Nucleus accumbens (tissue), 56 donors: ENCODE measurements at regions not wholly inside any gene's neighbourhood (a gene's known extent, or its start where the extent isn't known, plus 50 kb on each side); places are given as distances from the start of the nearest gene placed in this dataset.
"Not testable (repeated sequence)": the region's sequence is repeated elsewhere in the genome, so short reads cannot be mapped to it uniquely, and the experiment has no call there.

Source experiments
- DNase-seq, 56 donors: peaks; one replicate each; lab custom pipeline; 2025; lab: John Stamatoyannopoulos, UW

DNA sequence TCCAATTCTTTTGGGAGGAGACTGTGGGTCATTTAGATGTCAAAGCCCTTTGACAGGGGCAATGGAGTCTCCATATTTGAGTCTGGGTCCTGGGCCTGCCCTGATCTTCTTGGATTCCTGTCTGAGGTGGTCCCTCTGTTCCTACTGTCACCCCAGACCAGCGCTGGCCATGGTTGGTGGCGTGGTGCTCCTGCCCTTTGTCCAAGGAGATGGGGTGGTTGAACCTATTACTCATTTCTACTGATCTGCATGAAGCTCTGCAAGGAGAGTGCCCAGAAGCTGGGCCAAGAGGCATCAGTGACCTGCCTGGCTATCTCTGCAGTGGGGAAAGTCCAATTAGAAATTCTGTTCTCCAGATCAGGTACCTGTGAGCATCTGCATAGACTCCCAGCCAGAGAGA is 355.6 kb upstream of the NUPR2 start:
- no peak for DNase-seq

GRCh38 chr7:56466607-56467525 is 350.6 kb upstream of the NUPR2 start:
- not testable (repeated sequence) for DNase-seq

GRCh38 chr7:56449762-56450161 is 333.5 kb upstream of the NUPR2 start:
- no peak for DNase-seq

DNA sequence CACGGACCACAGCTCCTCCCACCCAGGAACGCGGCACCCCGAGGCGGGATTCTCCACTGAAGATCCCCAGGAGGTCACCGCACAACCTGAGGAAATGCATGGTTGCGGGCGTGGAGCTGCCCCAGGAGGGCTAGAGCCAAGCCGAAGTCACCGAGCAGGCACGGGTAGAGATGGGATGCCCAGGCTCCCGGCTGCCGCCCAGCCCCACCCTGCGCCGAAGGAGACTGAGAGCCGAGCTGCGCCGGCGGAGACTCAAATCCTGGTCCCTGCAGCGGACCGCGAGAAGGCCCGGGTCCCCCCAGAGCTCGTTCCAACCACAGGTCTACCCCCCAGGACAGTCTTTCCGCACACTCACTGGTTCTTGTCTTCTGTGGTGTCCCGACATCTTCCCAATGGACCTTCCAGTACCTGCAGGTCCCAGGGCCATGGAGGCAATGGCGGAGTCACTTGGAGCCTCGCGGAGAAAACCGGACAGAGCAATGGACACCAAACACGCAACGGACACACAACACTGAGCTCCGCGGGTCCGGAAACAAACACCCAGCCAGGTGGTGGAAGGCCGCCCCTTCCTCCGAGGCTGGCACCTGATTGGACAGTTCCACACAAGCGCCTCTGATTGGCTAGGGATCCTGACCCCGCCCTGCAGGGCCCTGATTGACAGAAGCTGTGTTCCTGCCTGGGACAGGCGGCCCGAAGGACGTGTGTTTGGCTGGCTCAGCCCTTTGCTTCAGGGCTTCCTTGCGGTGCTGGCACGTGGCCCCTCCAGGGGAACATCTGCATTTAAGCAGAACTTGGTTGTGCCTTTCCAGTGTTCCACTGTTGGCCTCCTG is 331.9 kb upstream of the NUPR2 start:
- DNase-seq: peak in 10 of 56 donors; percentile 0 to 42 (median 14)

DNA sequence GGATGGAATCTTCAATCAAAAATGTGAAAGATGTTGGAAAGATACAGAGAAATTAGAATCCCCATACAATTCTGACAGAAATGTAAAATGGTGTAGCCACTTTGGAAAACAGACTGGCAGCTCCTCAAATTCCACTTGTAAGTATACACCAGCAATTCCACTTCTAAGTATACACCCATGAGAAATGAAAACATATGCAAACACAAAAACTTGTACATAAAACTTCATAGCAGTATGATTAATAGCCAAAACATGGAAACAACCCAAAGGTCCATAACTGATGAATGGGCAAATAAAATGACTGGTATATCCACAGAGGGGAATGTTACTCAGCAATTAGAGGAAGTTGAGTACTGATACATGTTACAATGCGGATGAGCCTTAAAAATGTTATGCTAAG is 304.3 kb upstream of the NUPR2 start:
- not testable (repeated sequence) for DNase-seq

DNA sequence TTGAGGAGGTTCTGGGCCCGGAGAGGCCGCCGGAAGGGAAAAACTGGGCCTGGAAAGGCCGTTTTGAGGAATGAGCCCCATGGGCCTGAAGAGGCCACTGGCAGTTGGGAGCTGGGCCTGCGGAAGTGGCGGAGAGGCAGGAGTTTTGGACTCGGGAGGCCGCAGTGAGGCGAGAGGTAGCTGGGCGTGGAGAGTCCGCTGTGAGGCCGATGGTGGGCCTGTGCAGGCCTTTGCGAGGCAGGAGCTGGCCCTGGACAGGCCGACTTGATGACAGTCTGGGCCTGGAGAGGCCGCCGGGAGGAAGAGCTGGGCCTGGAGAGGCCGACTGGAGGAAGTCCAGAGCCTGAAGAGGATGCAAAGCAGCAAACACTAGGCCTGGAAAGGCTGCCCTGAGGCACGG is 259.0 kb upstream of the NUPR2 start:
- no peak for DNase-seq

DNA sequence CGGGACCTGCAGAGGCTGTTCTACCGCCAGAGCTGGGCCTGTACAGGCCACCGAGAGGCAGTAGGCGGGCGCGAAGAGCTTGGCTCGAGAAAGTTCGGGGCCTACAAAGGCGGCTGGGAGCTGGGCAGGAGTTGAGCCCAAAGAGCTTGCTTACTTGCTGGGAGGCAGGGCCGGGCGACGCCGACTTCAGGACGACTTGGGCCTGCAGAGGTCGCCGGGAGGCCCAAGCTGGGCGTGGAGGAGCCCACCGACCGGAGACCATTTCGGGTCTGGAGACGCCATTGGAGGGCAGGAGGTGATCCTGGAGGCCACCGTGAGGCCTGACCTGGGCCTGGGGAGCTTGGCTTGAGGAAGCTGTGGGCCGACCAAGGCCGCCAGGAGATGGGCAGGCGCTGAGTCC is 258.4 kb upstream of the NUPR2 start:
- not testable (repeated sequence) for DNase-seq

DNA sequence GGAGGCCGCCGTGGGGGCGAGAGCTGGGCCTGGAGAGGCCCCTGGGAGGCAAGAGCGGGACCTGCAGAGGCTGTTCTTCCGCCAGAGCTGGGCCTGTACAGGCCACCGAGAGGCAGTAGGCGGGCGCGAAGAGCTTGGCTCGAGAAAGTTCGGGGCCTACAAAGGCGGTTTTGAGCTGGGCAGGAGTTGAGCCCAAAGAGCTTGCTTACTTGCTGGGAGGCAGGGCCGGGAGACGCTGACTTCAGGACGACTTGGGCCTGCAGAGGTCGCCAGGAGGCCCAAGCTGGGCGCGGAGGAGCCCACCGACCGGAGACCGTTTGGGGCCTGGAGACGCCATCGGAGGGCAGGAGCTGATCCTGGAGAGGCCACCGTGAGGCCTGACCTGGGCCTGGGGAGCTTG is 257.1 kb upstream of the NUPR2 start:
- not testable (repeated sequence) for DNase-seq

DNA sequence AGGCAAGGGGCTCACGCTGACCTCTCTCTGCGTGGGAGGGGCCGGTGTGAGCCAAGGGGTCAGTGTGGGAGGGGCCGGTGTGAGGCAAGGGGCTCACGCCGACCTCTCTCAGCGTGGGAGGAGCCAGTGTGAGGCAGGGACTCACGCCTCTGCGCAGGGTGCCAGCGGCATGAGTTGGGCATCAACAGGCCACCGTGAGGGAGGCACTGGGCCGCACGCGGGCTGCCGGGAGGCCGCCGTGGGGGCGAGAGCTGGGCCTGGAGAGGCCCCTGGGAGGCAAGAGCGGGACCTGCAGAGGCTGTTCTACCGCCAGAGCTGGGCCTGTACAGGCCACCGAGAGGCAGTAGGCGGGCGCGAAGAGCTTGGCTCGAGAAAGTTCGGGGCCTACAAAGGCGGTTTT is 255.6 kb upstream of the NUPR2 start:
- DNase-seq: not testable (repeated sequence)

- DNase-seq: not testable (repeated sequence)
Observed at GRCh38 chr7:56370208-56370872, 254.1 kb upstream of the NUPR2 start.

DNA sequence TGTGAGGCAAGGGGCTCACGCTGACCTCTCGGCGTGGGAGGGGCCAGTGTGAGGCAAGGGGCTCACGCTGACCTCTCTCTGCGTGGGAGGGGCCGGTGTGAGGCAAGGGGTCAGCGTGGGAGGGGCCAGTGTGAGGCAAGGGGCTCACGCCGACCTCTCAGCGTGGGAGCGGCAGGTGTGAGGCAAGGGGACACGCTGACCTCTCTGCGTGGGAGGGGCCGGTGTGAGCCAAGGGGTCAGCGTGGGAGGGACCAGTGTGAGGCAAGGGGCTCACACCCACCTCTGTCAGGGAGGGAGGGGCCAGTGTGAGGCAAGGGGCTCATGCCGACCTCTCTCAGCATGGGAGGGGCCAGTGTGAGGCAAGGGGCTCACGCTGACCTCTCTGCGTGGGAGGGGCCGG is 251.7 kb upstream of the NUPR2 start:
- DNase-seq: not testable (repeated sequence)

- peak in 10 of 56 donors; percentile 3 to 14 (median 8) for DNase-seq
Observed at GRCh38 chr7:56367411-56367810, 251.2 kb upstream of the NUPR2 start.

DNA sequence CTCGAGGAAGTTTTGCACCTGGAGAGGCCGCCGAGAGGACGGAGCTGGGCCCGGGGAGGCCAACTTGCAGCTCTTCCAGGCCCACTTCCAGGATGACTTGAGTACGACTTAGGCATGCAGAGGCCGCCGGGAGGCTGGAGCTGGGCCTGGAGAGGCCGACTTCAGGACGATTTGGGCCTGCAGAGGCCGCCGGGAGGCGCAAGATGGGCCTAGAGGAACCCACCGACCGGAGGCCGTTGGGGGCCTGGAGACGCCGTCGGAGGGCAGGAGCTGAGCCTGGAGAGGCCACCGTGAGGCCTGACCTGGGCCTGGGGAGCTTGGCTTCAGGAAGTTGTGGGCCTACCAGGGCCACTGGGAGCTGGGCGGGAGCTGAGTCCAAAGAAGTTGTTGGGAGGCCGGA is 250.5 kb upstream of the NUPR2 start:
- DNase-seq: not testable (repeated sequence)

- not testable (repeated sequence) for DNase-seq
Observed at GRCh38 chr7:56352576-56352975, 236.4 kb upstream of the NUPR2 start.

GRCh38 chr7:56351181-56351580 is 235.0 kb upstream of the NUPR2 start:
- peak in 14 of 56 donors; percentile 3 to 50 (median 19) for DNase-seq

DNA sequence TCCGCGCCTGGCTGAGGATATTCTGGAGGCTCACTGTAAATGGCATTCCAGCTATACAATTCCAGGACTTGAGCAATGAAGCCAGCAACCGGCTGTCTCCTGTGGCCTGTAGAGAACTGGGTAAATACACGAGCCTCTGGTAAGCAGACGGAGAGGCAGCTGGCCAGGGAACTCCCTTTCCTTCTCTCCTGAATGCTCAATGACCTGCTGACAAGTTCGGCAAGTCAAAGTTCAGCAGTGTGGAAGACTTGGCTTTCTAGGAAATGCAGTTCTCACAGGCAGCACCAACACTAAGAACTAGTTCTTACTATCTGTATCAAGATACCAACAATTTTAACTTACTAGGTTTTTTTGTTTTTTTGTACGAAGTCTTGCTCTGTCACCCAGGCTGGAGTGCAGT is 232.1 kb upstream of the NUPR2 start:
- not testable (repeated sequence) for DNase-seq

DNA sequence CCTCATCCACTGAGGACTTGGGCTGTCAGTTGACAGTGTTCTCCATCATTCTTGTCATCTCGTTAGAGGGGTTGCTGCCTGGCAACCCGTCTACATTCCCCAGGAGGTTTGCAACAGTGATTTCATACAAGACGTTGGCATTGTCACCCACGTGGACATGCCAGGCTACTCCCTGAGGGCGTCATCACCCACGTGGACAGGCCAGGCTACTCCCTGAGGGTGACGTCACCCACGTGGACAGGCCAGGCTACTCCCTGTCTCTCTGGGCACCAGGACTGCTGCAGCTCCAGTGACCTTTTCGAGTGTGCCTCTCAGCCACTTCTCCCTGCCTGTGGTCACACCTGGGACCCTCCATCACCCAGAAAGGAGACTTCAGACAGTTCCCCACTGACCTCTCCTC is 212.1 kb upstream of the NUPR2 start:
- not testable (repeated sequence) for DNase-seq

DNA sequence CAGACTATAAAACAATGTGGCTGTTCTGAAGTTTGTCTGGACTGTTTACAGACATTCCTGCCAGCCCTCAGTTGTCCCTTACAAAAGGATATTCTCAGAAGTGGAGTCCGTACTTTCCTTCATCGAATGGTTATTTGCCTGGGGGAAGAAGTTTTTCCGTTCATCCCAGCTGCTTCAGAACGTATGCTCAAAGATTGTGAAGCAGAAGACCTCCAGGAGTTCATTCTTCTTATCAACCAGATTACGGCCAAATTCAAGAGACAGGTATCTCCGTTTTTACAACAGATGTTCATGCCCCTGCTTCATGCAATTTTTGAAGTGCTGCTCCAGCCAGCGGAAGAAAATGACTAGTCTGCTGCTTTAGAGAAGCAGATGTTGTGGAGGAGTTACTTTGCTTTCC is 174.3 kb upstream of the NUPR2 start:
- no peak for DNase-seq

DNA sequence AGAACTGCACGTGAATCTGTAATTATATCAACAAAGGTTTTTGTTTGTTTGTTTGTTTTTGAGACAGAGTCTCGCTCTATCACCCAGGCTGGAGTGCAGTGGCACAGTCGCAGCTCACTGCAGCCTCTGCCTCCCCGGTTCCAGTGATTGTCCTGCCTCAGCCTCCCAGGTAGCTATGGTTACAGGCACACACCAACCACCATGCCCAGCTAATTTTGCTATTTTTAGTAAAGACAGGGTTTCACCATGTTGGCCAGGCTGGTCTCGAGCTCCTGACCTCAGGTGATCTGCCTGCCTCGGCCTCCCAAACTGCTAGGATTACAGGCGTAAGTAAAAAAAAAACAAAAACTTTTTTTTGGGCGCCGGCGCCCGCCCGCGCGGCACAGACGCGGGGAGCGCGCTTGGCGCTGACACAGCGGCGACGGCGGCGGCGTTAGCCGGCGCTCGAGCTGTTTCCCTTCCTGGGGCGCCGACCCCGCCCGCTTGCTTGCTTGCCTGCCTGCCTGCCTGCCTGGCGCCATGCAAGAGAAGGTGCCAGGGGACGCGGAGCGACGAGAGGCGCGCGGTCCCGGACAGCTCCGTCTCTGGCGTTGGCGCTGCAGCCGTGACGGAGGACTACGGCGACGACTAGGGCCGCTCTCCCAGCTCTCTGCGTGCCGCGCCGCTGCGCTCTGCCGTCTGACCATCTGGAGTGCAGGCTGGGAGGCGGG is 171.4 kb upstream of the NUPR2 start:
- peak in 18 of 56 donors; percentile 2 to 47 (median 6) for DNase-seq

DNA sequence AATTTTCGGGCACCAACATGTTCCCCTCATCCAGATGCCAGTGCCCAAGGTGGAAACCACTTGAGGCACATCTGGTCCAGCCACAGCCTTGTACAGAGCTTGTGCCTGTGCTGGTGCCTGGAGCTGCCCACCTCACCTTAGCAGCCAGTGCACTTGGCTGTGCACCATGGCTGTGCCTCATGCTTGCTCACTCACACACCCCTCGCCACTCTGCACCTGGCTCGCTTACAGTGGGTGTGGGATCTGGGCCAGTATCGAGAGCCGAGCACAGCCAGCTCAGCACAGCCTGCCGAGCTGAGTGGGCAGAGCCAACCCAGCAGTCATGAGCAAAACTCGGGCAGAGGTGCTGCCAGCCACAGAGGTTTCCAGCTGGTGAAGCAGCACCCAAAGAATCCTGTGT is 139.9 kb upstream of the NUPR2 start:
- no peak for DNase-seq
